SK-N-SH (cell line): ENCODE measurements at regions not wholly inside any gene's neighbourhood (a gene's known extent, or its start where the extent isn't known, plus 50 kb on each side); places are given as distances from the start of the nearest gene placed in this dataset.

Experiments used
- CTCF ChIA-PET: fragments of 300-600, 350-600 bp; formaldehyde crosslinking; extraction: SDS; loops from one replicate; lab custom pipeline; 2021; lab: Yijun Ruan, JAX
- POLR2A ChIA-PET: fragments of 350-600 bp; sonication (Branson Sonifier 250); formaldehyde crosslinking; extraction: SDS; loops from one replicate; lab custom pipeline; 2020; ENCODE audit warnings: antibody characterized with exemption, inconsistent platforms; lab: Yijun Ruan, JAX
- DNase-seq: peaks from one replicate; pipeline ENCODE4 v3.0.0; 2012
- H2AFZ ChIP-seq: fragments of 200-600 bp; sonication (generic); 2 replicates; pipeline ENCODE4 v1.8.1; 2016; ENCODE audit warnings: antibody characterized with exemption, mild to moderate bottlenecking, low read depth
- H3F3A ChIP-seq: fragments of 200-600 bp; sonication (generic); replicated peaks from 2 replicates; pipeline ENCODE3; 2016; ENCODE audit warnings: antibody characterized with exemption, mild to moderate bottlenecking; ENCODE audit not compliant: insufficient read depth
- H3K27ac ChIP-seq, 2 experiments: fragments of 200-500 bp in 1 of 2; fragments of 200-600 bp in 1 of 2; sonication (Bioruptor generic) in 1 of 2; sonication (generic), shearing (Covaris generic) in 1 of 2; 2 replicates each; pipeline versions ENCODE4 v1.5.1 to v1.6.1; 2014 to 2016; ENCODE audit warnings: low read depth in 2 of 2, inconsistent platforms in 1 of 2, low read length in 1 of 2, mild to moderate bottlenecking in 1 of 2, mixed read lengths in 1 of 2
- H3K27me3 ChIP-seq: fragments of 200-600 bp; sonication (generic), shearing (Covaris generic); 2 replicates; pipeline ENCODE4 v1.6.1; 2016; ENCODE audit warnings: mixed run types; ENCODE audit not compliant: insufficient read depth
- H3K36me3 ChIP-seq, 2 experiments: fragments of 200-500 bp in 1 of 2; fragments of 200-600 bp in 1 of 2; sonication (Bioruptor generic) in 1 of 2; sonication (generic) in 1 of 2; replicated peaks in 1 of 2; 2 replicates each; pipeline versions ENCODE3 to v1.5.1; 2014 to 2016; ENCODE audit warnings: low read length in 1 of 2, mild to moderate bottlenecking in 1 of 2; ENCODE audit not compliant: insufficient read depth in 2 of 2, control insufficient read depth in 1 of 2
- H3K4me1 ChIP-seq, 2 experiments: fragments of 200-500 bp in 1 of 2; fragments of 200-600 bp in 1 of 2; sonication (Bioruptor generic) in 1 of 2; sonication (generic), shearing (Covaris generic) in 1 of 2; 2 replicates each; pipeline versions ENCODE4 v1.5.1 to v1.6.1; 2014 to 2016; ENCODE audit warnings: low read depth in 1 of 2, low read length in 1 of 2, mixed run types in 1 of 2; ENCODE audit not compliant: insufficient read depth in 2 of 2, control insufficient read depth in 1 of 2
- H3K4me2 ChIP-seq: fragments of 200-600 bp; sonication (generic), shearing (Covaris generic); 2 replicates; pipeline ENCODE4 v1.6.1; 2017; ENCODE audit warnings: mixed run types
- H3K4me3 ChIP-seq, 2 experiments: fragments of 200-500 bp in 1 of 2; fragments of 200-600 bp in 1 of 2; sonication (Bioruptor generic) in 1 of 2; sonication (generic), shearing (Covaris generic) in 1 of 2; 2 replicates each; pipeline versions ENCODE4 v1.5.1 to v1.8.1; 2014 to 2016; ENCODE audit warnings: low read depth in 2 of 2, inconsistent platforms in 1 of 2, low read length in 1 of 2, mild to moderate bottlenecking in 1 of 2, mixed read lengths in 1 of 2, moderate library complexity in 1 of 2
- H3K79me2 ChIP-seq: fragments of 200-600 bp; sonication (generic); 2 replicates; pipeline ENCODE4 v1.8.1; 2017; ENCODE audit warnings: mild to moderate bottlenecking; ENCODE audit not compliant: insufficient read depth
- H3K9ac ChIP-seq: fragments of 200-600 bp; sonication (generic); 2 replicates; pipeline ENCODE4 v1.6.1; 2017; ENCODE audit warnings: mixed run types
- H3K9me2 ChIP-seq: fragments of 200-600 bp; sonication (generic); 2 replicates; pipeline ENCODE4 v1.6.1; 2017; ENCODE audit warnings: mixed run types
- H3K9me3 ChIP-seq: fragments of 200-600 bp; sonication (generic); 2 replicates; pipeline ENCODE4 v1.6.1; 2017; ENCODE audit warnings: mixed run types, mild to moderate bottlenecking, moderate library complexity
- H4K20me1 ChIP-seq: fragments of 200-600 bp; sonication (generic); 2 replicates; pipeline ENCODE4 v1.6.1; 2017; ENCODE audit warnings: mild to moderate bottlenecking, mixed run types; ENCODE audit not compliant: insufficient read depth
- CTCF ChIP-seq: fragments of 200-600 bp; sonication (generic); IDR thresholded peaks from 2 replicates; pipeline ENCODE4 v1.6.1; 2017; ENCODE audit warnings: antibody characterized with exemption, mild to moderate bottlenecking, moderate library complexity
- ELF1 ChIP-seq: IDR thresholded peaks from 2 replicates; pipeline ENCODE4 v1.4.0; 2012
- EZH2phosphoT487 ChIP-seq: fragments of 200-600 bp; sonication (generic); IDR thresholded peaks from 2 replicates; pipeline ENCODE4 v1.6.1; 2017; ENCODE audit warnings: low read depth, mixed run types, mild to moderate bottlenecking, antibody characterized with exemption, moderate library complexity, borderline replicate concordance
- FOSL2 ChIP-seq: IDR thresholded peaks from 2 replicates; pipeline ENCODE4 v1.4.0; 2012; ENCODE audit warnings: low read depth, mild to moderate bottlenecking, moderate library complexity, borderline replicate concordance
- FOXJ3 ChIP-seq: sonication (generic); formaldehyde crosslinking; IDR thresholded peaks from 2 replicates; pipeline ENCODE4 v1.5.1; 2020; ENCODE audit warnings: mild to moderate bottlenecking, missing genetic modification reagents
- GABPA ChIP-seq: IDR thresholded peaks from 2 replicates; pipeline ENCODE4 v1.4.0; 2012; ENCODE audit warnings: low read depth, mild to moderate bottlenecking
- GATA2 ChIP-seq: sonication (generic); formaldehyde crosslinking; IDR thresholded peaks from 2 replicates; pipeline ENCODE4 v1.5.0; 2020; ENCODE audit warnings: mild to moderate bottlenecking, missing genetic modification reagents
- JUND ChIP-seq: IDR thresholded peaks from 2 replicates; pipeline ENCODE4 v1.4.0; 2012
- MAX ChIP-seq: IDR thresholded peaks from 2 replicates; pipeline ENCODE4 v1.4.0; 2012; ENCODE audit warnings: low read depth
- NFIC ChIP-seq: IDR thresholded peaks from 2 replicates; pipeline ENCODE4 v1.4.0; 2012; ENCODE audit warnings: borderline replicate concordance
- POLR2AphosphoS5 ChIP-seq: IDR thresholded peaks from 2 replicates; pipeline ENCODE4 v1.6.1; 2012; ENCODE audit warnings: low read depth, low read length
- RCOR1 ChIP-seq: fragments of 150-350 bp; IDR thresholded peaks from 2 replicates; pipeline ENCODE4 v1.6.1; 2017; ENCODE audit warnings: antibody characterized with exemption, low read length
- RFX5 ChIP-seq: IDR thresholded peaks from 2 replicates; pipeline ENCODE4 v1.6.1; 2012; ENCODE audit warnings: mild to moderate bottlenecking, improper control_type of control experiment, low read length
- SIN3A ChIP-seq: IDR thresholded peaks from 2 replicates; pipeline ENCODE4 v1.6.1; 2012; ENCODE audit warnings: low read depth, mild to moderate bottlenecking, low read length, moderate library complexity, borderline replicate concordance
- TAF1 ChIP-seq: IDR thresholded peaks from 2 replicates; pipeline ENCODE4 v1.6.1; 2012; ENCODE audit warnings: low read depth, mild to moderate bottlenecking, low read length, moderate library complexity, borderline replicate concordance
- TCF12 ChIP-seq: IDR thresholded peaks from 2 replicates; pipeline ENCODE4 v1.4.0; 2012
- TEAD4 ChIP-seq: IDR thresholded peaks from 2 replicates; pipeline ENCODE4 v1.4.0; 2012; ENCODE audit warnings: mild to moderate bottlenecking, borderline replicate concordance; ENCODE audit not compliant: insufficient read depth
- USF1 ChIP-seq: IDR thresholded peaks from 2 replicates; pipeline ENCODE4 v1.4.0; 2012; ENCODE audit warnings: low read depth, borderline replicate concordance
- YY1 ChIP-seq: IDR thresholded peaks from 2 replicates; pipeline ENCODE4 v1.4.0; 2012; ENCODE audit warnings: low read depth, mild to moderate bottlenecking
- WGBS: methylation state at CpG from one replicate; pipeline ENCODE4 v1.1.6; 2017; ENCODE audit warnings: low lambda C conversion rate; 5-methylcytosine and 5-hydroxymethylcytosine counted together

- no peaks in the 10 kb centered on the region for H3K36me3 ChIP-seq
These were observed 254.2 kb upstream of the SALL3 start for GRCh38 chr18:78725426-78725825.

GRCh38 chr18:78726326-78727056, 253.1 kb upstream of the SALL3 start:
- ChIA-PET CTCF (no interaction called here), POLR2A (no interaction called here)
- TF ChIP-seq CTCF (no peak), TAF1 (no peak), TCF12 (no peak), ELF1 (no peak), JUND (no peak), GATA2 (CRISPR knock-in tag) (no peak), NFIC (no peak), EZH2phosphoT487 (no peak), SIN3A (no peak), MAX (no peak), YY1 (no peak), RCOR1 (no peak), FOXJ3 (CRISPR knock-in tag) (no peak), GABPA (no peak), RFX5 (no peak)
- Histone ChIP-seq H3K4me2 (no peak overlapping the region), H3K79me2 (no peaks in the 10 kb centered on the region), H3K27ac (no peak overlapping the region), H4K20me1 (no peaks in the 10 kb centered on the region), H3K4me3 (no peak overlapping the region), H3K9ac (no peak overlapping the region), H3K9me2 (no peaks in the 10 kb centered on the region), H3K27me3 (peaks cover 81% of the 10 kb centered on the region), H3K9me3 (no peaks in the 10 kb centered on the region), H3F3A (no peaks in the 10 kb centered on the region), H2AFZ (no peak overlapping the region), H3K4me1 (no peaks in the 10 kb centered on the region), H3K36me3 (no peaks in the 10 kb centered on the region)
- DNase-seq, result no peak
- 20% methylated on average over 23 of the region's 50 CpGs for WGBS

More at GRCh38 chr18:78725426-78725825, 254.2 kb upstream of the SALL3 start:
- no peaks in the 10 kb centered on the region for H3F3A ChIP-seq
- no peaks in the 10 kb centered on the region for H3K79me2 ChIP-seq
- no peaks in the 10 kb centered on the region for H3K4me1 ChIP-seq
- no peak for TF ChIP-seq EZH2phosphoT487
- TF ChIP-seq TAF1, result no peak
- no peak for TF ChIP-seq FOSL2
- no peak for TF ChIP-seq RFX5
- TF ChIP-seq POLR2AphosphoS5, result no peak
- no peak for TF ChIP-seq USF1
- TF ChIP-seq TEAD4, result no peak
- DNase-seq, result no peak
- CTCF ChIA-PET, result no interaction called here
- H2AFZ ChIP-seq, result no peak overlapping the region
- H4K20me1 ChIP-seq, result no peaks in the 10 kb centered on the region
- H3K9ac ChIP-seq, result no peak overlapping the region
- no peaks in the 10 kb centered on the region for H3K9me3 ChIP-seq
- no peaks in the 10 kb centered on the region for H3K9me2 ChIP-seq
- no peak overlapping the region for H3K4me3 ChIP-seq
- no peak overlapping the region for H3K4me2 ChIP-seq
- POLR2A ChIA-PET, result no interaction called here
- no peak overlapping the region for H3K27ac ChIP-seq
- 11% methylated on average over 8 of the region's 10 CpGs for WGBS
- H3K27me3 ChIP-seq, result peaks cover 82% of the 10 kb centered on the region
